GM21360 (cell line): ENCODE measurements at regions not wholly inside any gene's neighbourhood (a gene's known extent, or its start where the extent isn't known, plus 50 kb on each side); places are given as distances from the start of the nearest gene placed in this dataset.
"Not testable (repeated sequence)": the region's sequence is repeated elsewhere in the genome, so short reads cannot be mapped to it uniquely, and the experiment has no call there.

Experiments used
- ATAC-seq: cut with Tn5 transposase; IDR thresholded peaks from one replicate; pipeline ENCODE4 v1.9.1; 2021; ENCODE audit warnings: mild to moderate bottlenecking, moderate library complexity; ENCODE audit not compliant: unreplicated experiment

- ATAC-seq: no peak
Measured at GRCh38 chr7:68893411-68893810, 704.9 kb upstream of the AUTS2 start.

GRCh38 chr7:68899156-68899555, 699.1 kb upstream of the AUTS2 start:
- not testable (repeated sequence) for ATAC-seq

- no peak for ATAC-seq
Measured at GRCh38 chr7:68900096-68900495, 698.2 kb upstream of the AUTS2 start.

GRCh38 chr7:68904630-68905029, 693.6 kb upstream of the AUTS2 start:
- ATAC-seq: no peak

- no peak for ATAC-seq
Measured at GRCh38 chr7:68911754-68912153, 686.5 kb upstream of the AUTS2 start.

- ATAC-seq: no peak
Measured at GRCh38 chr7:68914006-68914405, 684.3 kb upstream of the AUTS2 start.

- ATAC-seq: no peak
Measured at GRCh38 chr7:68917041-68917651, 681.1 kb upstream of the AUTS2 start.

- ATAC-seq: no peak
Measured at GRCh38 chr7:68918621-68919020, 679.7 kb upstream of the AUTS2 start.

- no peak for ATAC-seq
Measured at GRCh38 chr7:68922850-68923249, 675.4 kb upstream of the AUTS2 start.

- ATAC-seq: no peak
Measured at GRCh38 chr7:68925241-68925640, 673.0 kb upstream of the AUTS2 start.

GRCh38 chr7:68929781-68930261, 668.5 kb upstream of the AUTS2 start:
- no peak for ATAC-seq

- no peak for ATAC-seq
Measured at GRCh38 chr7:68936471-68937035, 661.7 kb upstream of the AUTS2 start.

- no peak for ATAC-seq
Measured at GRCh38 chr7:68938151-68938550, 660.1 kb upstream of the AUTS2 start.

- ATAC-seq: no peak
Measured at GRCh38 chr7:68943786-68944185, 654.5 kb upstream of the AUTS2 start.

- ATAC-seq: no peak
Measured at GRCh38 chr7:68955656-68956055, 642.6 kb upstream of the AUTS2 start.

- ATAC-seq: no peak
Measured at GRCh38 chr7:68958571-68958970, 639.7 kb upstream of the AUTS2 start.

- no peak for ATAC-seq
Measured at GRCh38 chr7:68963552-68963951, 634.7 kb upstream of the AUTS2 start.

- ATAC-seq: no peak
Measured at GRCh38 chr7:68964060-68964459, 634.2 kb upstream of the AUTS2 start.

GRCh38 chr7:68965351-68965750, 632.9 kb upstream of the AUTS2 start:
- no peak for ATAC-seq

GRCh38 chr7:68967598-68967997, 630.7 kb upstream of the AUTS2 start:
- ATAC-seq: no peak

- no peak for ATAC-seq
Measured at GRCh38 chr7:68969571-68969970, 628.7 kb upstream of the AUTS2 start.

- ATAC-seq: no peak
Measured at GRCh38 chr7:68971634-68972340, 626.5 kb upstream of the AUTS2 start.
